ENCODE measurements at regions not wholly inside any gene's neighbourhood (a gene's known extent, or its start where the extent isn't known, plus 50 kb on each side); places are given as distances from the start of the nearest gene placed in this dataset.

DNA sequence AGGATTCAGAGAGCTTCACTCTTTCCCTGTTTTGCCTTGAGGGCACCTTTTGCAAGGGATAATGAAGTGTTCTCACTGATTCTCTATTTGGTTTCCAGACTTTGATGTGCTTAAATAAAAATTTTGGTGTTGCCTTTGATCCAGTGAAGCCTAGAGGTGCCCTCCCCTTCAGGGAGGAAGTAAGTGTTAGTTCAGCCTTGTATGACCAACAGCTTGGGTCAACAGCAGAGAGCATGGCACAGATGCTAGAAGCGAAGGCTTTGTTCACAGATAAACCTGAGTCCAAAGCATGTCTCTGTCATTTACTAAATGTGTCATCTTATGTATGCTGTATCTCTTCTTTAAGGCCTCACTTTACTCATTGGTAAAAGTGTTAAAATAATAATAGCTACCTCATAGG, 52.8 kb upstream of the STXBP6 start:
- no peak for TF ChIP-seq POLR2A (IDR thresholded peaks at IDR 0.05; ENCODE audit: low read depth)
- TF ChIP-seq, protein P1, sequence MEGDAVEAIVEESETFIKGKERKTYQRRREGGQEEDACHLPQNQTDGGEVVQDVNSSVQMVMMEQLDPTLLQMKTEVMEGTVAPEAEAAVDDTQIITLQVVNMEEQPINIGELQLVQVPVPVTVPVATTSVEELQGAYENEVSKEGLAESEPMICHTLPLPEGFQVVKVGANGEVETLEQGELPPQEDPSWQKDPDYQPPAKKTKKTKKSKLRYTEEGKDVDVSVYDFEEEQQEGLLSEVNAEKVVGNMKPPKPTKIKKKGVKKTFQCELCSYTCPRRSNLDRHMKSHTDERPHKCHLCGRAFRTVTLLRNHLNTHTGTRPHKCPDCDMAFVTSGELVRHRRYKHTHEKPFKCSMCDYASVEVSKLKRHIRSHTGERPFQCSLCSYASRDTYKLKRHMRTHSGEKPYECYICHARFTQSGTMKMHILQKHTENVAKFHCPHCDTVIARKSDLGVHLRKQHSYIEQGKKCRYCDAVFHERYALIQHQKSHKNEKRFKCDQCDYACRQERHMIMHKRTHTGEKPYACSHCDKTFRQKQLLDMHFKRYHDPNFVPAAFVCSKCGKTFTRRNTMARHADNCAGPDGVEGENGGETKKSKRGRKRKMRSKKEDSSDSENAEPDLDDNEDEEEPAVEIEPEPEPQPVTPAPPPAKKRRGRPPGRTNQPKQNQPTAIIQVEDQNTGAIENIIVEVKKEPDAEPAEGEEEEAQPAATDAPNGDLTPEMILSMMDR (IDR thresholded peaks at IDR 0.05) = no peak
- TF ChIP-seq EP300 (IDR thresholded peaks at IDR 0.05) = no peak
- no peak for TF ChIP-seq POLR2AphosphoS5 (IDR thresholded peaks at IDR 0.05)
- no peaks in the 10 kb centered on the region for H3K4me1 ChIP-seq
- no peak overlapping the region for H3K4me3 ChIP-seq
- WGBS = 93% methylated on average over 1 of the region's 1 CpG
- H3K27me3 ChIP-seq = no peaks in the 10 kb centered on the region
- H3K27ac ChIP-seq (replicated peaks in 1 of 4) = no peak overlapping the region
- intact Hi-C loops (cut with DNase I) = no loop called here
- no peak for DNase-seq (ENCODE audit: extremely low spot score)
- no peaks in the 10 kb centered on the region for H3K36me3 ChIP-seq
- H3K9me3 ChIP-seq = no peaks in the 10 kb centered on the region

- no peak for TF ChIP-seq POLR2AphosphoS5 (IDR thresholded peaks at IDR 0.05)
- TF ChIP-seq, protein P1 (IDR thresholded peaks at IDR 0.05) = no peak
- TF ChIP-seq POLR2A (IDR thresholded peaks at IDR 0.05; ENCODE audit: low read depth) = no peak
- TF ChIP-seq EP300 (IDR thresholded peaks at IDR 0.05) = no peak
- H3K9me3 ChIP-seq = no peaks in the 10 kb centered on the region
- H3K4me3 ChIP-seq = no peak overlapping the region
- no peaks in the 10 kb centered on the region for H3K4me1 ChIP-seq
- intact Hi-C loops (cut with DNase I) = no loop called here
- H3K27ac ChIP-seq (replicated peaks in 1 of 4) = no peak overlapping the region
- no peaks in the 10 kb centered on the region for H3K36me3 ChIP-seq
- no peaks in the 10 kb centered on the region for H3K27me3 ChIP-seq
- WGBS = 51% methylated on average over 2 of the region's 2 CpGs
- no peak for DNase-seq (ENCODE audit: extremely low spot score)
Measured at GRCh38 chr14:25101276-25101675, 51.3 kb upstream of the STXBP6 start.

Small RNAs in the stretch of these regions (small RNA-seq; reads per million reads assigned to genes)
- gene HMGN2P6 = 0 reads per million in 3 donors

All from esophagus muscularis mucosa (tissue), 4 donors.